ENCODE measurements at regions not wholly inside any gene's neighbourhood (a gene's known extent, or its start where the extent isn't known, plus 50 kb on each side); places are given as distances from the start of the nearest gene placed in this dataset.

DNA sequence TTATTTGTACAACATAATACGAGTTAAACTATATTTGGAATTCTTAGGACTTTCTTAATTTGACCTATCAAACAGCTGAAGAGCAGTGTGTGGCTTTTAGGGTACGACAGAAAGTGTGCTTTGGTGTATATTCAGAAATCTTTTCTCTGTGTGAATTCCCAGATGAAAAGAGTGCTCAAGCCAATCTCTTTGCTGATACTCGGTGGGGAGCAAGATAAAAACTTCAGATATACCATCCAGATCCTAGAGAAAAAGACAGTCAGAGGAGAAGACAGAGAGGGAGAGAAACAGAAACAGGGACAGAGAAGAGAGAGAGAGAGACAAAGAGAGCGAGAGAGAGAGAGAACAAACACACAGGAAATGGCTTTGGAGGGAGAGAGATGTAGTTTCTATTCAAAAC is 658.3 kb upstream of the CPEB2 start:
- Histone ChIP-seq H3K9me3 (ENCODE audit: control insufficient read depth in 4 of 4, low read length in 3 of 4) (no peaks in the 10 kb centered on the region), H3K36me3 (ENCODE audit: control insufficient read depth in 4 of 4, insufficient read depth in 3 of 4, low read depth in 1 of 4, low read length in 3 of 4) (no peaks in the 10 kb centered on the region), H3K4me3 (ENCODE audit: low read depth in 1 of 3, low read length in 3 of 3) (no peak overlapping the region), H3K27me3 (ENCODE audit: control insufficient read depth in 4 of 4, insufficient read depth in 4 of 4, low read length in 3 of 4) (peaks cover 0 to 3% (median 0%) of the 10 kb centered on the region in 4 donors), H3K4me1 (ENCODE audit: control insufficient read depth in 4 of 4, insufficient read depth in 4 of 4, low read length in 3 of 4) (no peaks in the 10 kb centered on the region), H3K27ac (ENCODE audit: low read depth in 1 of 2, low read length in 2 of 2) (no peak overlapping the region), H3K9ac (ENCODE audit: low read depth in 1 of 2, low read length in 2 of 2) (no peak overlapping the region)
- no peak for DNase-seq (ENCODE audit: low spot score)
- 45% methylated on average over 4 of the region's 4 CpGs for WGBS
- TF ChIP-seq JUND (IDR thresholded peaks at IDR 0.05) (no peak), RXRA (IDR thresholded peaks at IDR 0.05) (no peak), FOXA2 (IDR thresholded peaks at IDR 0.05) (no peak), NR2F2 (IDR thresholded peaks at IDR 0.05) (no peak), GABPA (IDR thresholded peaks at IDR 0.05 in 1 of 2, conservative IDR thresholded peaks at IDR 0.05 in 1 of 2) (no peak), ZBTB33 (IDR thresholded peaks at IDR 0.05) (no peak), FOXA1 (IDR thresholded peaks at IDR 0.05) (no peak)
- TF ChIP-seq, protein P1, sequence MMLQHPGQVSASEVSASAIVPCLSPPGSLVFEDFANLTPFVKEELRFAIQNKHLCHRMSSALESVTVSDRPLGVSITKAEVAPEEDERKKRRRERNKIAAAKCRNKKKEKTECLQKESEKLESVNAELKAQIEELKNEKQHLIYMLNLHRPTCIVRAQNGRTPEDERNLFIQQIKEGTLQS (IDR thresholded peaks at IDR 0.05), result no peak
- TF ChIP-seq, protein P2, sequence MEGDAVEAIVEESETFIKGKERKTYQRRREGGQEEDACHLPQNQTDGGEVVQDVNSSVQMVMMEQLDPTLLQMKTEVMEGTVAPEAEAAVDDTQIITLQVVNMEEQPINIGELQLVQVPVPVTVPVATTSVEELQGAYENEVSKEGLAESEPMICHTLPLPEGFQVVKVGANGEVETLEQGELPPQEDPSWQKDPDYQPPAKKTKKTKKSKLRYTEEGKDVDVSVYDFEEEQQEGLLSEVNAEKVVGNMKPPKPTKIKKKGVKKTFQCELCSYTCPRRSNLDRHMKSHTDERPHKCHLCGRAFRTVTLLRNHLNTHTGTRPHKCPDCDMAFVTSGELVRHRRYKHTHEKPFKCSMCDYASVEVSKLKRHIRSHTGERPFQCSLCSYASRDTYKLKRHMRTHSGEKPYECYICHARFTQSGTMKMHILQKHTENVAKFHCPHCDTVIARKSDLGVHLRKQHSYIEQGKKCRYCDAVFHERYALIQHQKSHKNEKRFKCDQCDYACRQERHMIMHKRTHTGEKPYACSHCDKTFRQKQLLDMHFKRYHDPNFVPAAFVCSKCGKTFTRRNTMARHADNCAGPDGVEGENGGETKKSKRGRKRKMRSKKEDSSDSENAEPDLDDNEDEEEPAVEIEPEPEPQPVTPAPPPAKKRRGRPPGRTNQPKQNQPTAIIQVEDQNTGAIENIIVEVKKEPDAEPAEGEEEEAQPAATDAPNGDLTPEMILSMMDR (IDR thresholded peaks at IDR 0.05; ENCODE audit: low read depth, low read length, missing input control), result no peak

- H3K27me3 ChIP-seq (ENCODE audit: control insufficient read depth in 4 of 4, insufficient read depth in 4 of 4, low read length in 3 of 4), result peaks cover 0 to 3% (median 0%) of the 10 kb centered on the region in 4 donors
- no peak overlapping the region for H3K9ac ChIP-seq (ENCODE audit: low read depth in 1 of 2, low read length in 2 of 2)
- TF ChIP-seq NR2F2 (IDR thresholded peaks at IDR 0.05) (no peak), TAF1 (conservative IDR thresholded peaks at IDR 0.05) (no peak), RAD21 (IDR thresholded peaks at IDR 0.05) (no peak), HNF4A (conservative IDR thresholded peaks at IDR 0.05) (no peak), FOXA2 (IDR thresholded peaks at IDR 0.05) (no peak), FOXA1 (IDR thresholded peaks at IDR 0.05) (no peak), EGR1 (IDR thresholded peaks at IDR 0.05; ENCODE audit: low read depth in 2 of 2) (no peak), RXRA (IDR thresholded peaks at IDR 0.05) (no peak), GABPA (IDR thresholded peaks at IDR 0.05 in 1 of 2, conservative IDR thresholded peaks at IDR 0.05 in 1 of 2) (no peak), ZBTB33 (IDR thresholded peaks at IDR 0.05) (no peak), YY1 (IDR thresholded peaks at IDR 0.05) (no peak), SP1 (IDR thresholded peaks at IDR 0.05) (no peak)
- TF ChIP-seq, protein P2 (IDR thresholded peaks at IDR 0.05; ENCODE audit: low read depth, low read length, missing input control), result no peak
- TF ChIP-seq, protein P3, sequence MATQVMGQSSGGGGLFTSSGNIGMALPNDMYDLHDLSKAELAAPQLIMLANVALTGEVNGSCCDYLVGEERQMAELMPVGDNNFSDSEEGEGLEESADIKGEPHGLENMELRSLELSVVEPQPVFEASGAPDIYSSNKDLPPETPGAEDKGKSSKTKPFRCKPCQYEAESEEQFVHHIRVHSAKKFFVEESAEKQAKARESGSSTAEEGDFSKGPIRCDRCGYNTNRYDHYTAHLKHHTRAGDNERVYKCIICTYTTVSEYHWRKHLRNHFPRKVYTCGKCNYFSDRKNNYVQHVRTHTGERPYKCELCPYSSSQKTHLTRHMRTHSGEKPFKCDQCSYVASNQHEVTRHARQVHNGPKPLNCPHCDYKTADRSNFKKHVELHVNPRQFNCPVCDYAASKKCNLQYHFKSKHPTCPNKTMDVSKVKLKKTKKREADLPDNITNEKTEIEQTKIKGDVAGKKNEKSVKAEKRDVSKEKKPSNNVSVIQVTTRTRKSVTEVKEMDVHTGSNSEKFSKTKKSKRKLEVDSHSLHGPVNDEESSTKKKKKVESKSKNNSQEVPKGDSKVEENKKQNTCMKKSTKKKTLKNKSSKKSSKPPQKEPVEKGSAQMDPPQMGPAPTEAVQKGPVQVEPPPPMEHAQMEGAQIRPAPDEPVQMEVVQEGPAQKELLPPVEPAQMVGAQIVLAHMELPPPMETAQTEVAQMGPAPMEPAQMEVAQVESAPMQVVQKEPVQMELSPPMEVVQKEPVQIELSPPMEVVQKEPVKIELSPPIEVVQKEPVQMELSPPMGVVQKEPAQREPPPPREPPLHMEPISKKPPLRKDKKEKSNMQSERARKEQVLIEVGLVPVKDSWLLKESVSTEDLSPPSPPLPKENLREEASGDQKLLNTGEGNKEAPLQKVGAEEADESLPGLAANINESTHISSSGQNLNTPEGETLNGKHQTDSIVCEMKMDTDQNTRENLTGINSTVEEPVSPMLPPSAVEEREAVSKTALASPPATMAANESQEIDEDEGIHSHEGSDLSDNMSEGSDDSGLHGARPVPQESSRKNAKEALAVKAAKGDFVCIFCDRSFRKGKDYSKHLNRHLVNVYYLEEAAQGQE (IDR thresholded peaks at IDR 0.05), result no peak
- TF ChIP-seq, protein P1 (IDR thresholded peaks at IDR 0.05), result no peak
- TF ChIP-seq, protein P4, sequence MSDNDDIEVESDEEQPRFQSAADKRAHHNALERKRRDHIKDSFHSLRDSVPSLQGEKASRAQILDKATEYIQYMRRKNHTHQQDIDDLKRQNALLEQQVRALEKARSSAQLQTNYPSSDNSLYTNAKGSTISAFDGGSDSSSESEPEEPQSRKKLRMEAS (IDR thresholded peaks at IDR 0.05), result no peak
- no peaks in the 10 kb centered on the region for H3K9me3 ChIP-seq (ENCODE audit: control insufficient read depth in 4 of 4, low read length in 3 of 4)
- no peaks in the 10 kb centered on the region for H3K36me3 ChIP-seq (ENCODE audit: control insufficient read depth in 4 of 4, insufficient read depth in 3 of 4, low read depth in 1 of 4, low read length in 3 of 4)
- H3K27ac ChIP-seq (ENCODE audit: low read depth in 1 of 2, low read length in 2 of 2), result no peak overlapping the region
- H3K4me3 ChIP-seq (ENCODE audit: low read depth in 1 of 3, low read length in 3 of 3), result no peak overlapping the region
- H3K4me1 ChIP-seq (ENCODE audit: control insufficient read depth in 4 of 4, insufficient read depth in 4 of 4, low read length in 3 of 4), result no peaks in the 10 kb centered on the region
- no peak for DNase-seq (ENCODE audit: low spot score)
- WGBS, result 33% methylated on average over 1 of the region's 1 CpG
Measured at GRCh38 chr4:14345356-14345775, 656.9 kb upstream of the CPEB2 start.

All from liver (tissue), 8 donors.